Inferior parietal cortex (tissue), 1 donor: ENCODE measurements at regions not wholly inside any gene's neighbourhood (a gene's known extent, or its start where the extent isn't known, plus 50 kb on each side); places are given as distances from the start of the nearest gene placed in this dataset.

Experiments
- DNase-seq: peaks from one replicate; pipeline ENCODE4 v3.0.0-alpha.2; 2016; ENCODE audit errors: extremely low spot score

- no peak for DNase-seq
These were observed 201.2 kb downstream of the SEC23A start for GRCh38 chr14:38901791-38902190.

- no peak for DNase-seq
These were observed 202.1 kb downstream of the SEC23A start for GRCh38 chr14:38900887-38901286.

GRCh38 chr14:38887696-38888095 lies 215.3 kb downstream of the SEC23A start:
- DNase-seq: no peak

- no peak for DNase-seq
These were observed 218.9 kb downstream of the SEC23A start for GRCh38 chr14:38884109-38884508.

- DNase-seq: no peak
These were observed 219.9 kb downstream of the SEC23A start for GRCh38 chr14:38883127-38883526.

- DNase-seq: no peak
These were observed 220.5 kb downstream of the SEC23A start for GRCh38 chr14:38882533-38882932.

GRCh38 chr14:38880643-38881524 lies 222.2 kb downstream of the SEC23A start:
- DNase-seq: no peak

GRCh38 chr14:38877744-38878388 lies 225.2 kb downstream of the SEC23A start:
- no peak for DNase-seq

- no peak for DNase-seq
These were observed 228.3 kb downstream of the SEC23A start for GRCh38 chr14:38874721-38875120.

- no peak for DNase-seq
These were observed 229.0 kb downstream of the SEC23A start for GRCh38 chr14:38873941-38874612.

GRCh38 chr14:38870296-38870836 lies 232.7 kb downstream of the SEC23A start:
- DNase-seq: no peak

GRCh38 chr14:38868399-38869290 lies 234.4 kb downstream of the SEC23A start:
- DNase-seq: no peak

GRCh38 chr14:38867561-38868150 lies 235.4 kb downstream of the SEC23A start:
- peak; percentile 91 for DNase-seq

GRCh38 chr14:38866461-38866860 lies 236.6 kb downstream of the SEC23A start:
- DNase-seq: no peak

- no peak for DNase-seq
These were observed 240.7 kb downstream of the SEC23A start for GRCh38 chr14:38862366-38862765.

GRCh38 chr14:38860530-38860929 lies 242.5 kb downstream of the SEC23A start:
- no peak for DNase-seq

GRCh38 chr14:38856798-38857197 lies 246.2 kb downstream of the SEC23A start:
- DNase-seq: no peak

- no peak for DNase-seq
These were observed 247.5 kb downstream of the SEC23A start for GRCh38 chr14:38855513-38855912.

GRCh38 chr14:38851111-38851510 lies 251.9 kb downstream of the SEC23A start:
- no peak for DNase-seq

- DNase-seq: no peak
These were observed 252.4 kb downstream of the SEC23A start for GRCh38 chr14:38850664-38851063.
